PC-3 (cell line): ENCODE measurements at regions not wholly inside any gene's neighbourhood (a gene's known extent, or its start where the extent isn't known, plus 50 kb on each side); places are given as distances from the start of the nearest gene placed in this dataset.

Experiments used
- ATAC-seq: fragments of 200-7000 bp; cut with Tn5 transposase; 2 replicates; pipeline ENCODE4 v1.9.1; 2020; ENCODE audit warnings: mild to moderate bottlenecking, moderate library complexity
- BruUV-seq: library from RNA; stranded (reverse); fragments of 400-500 nt; replicated peaks from 2 replicates; lab custom pipeline; 2021; lab: Mats Ljungman, UMichigan
- CTCF ChIA-PET: fragments of 300-600 bp; sonication (Branson Sonifier 250); formaldehyde crosslinking; loops from one replicate; lab custom pipeline; 2022; ENCODE audit warnings: antibody characterized with exemption; lab: Charles Lee
- POLR2A ChIA-PET: fragments of 300-600 bp; sonication (Branson Sonifier 250); formaldehyde crosslinking; loops from one replicate; lab custom pipeline; 2022; ENCODE audit warnings: antibody characterized with exemption; ENCODE audit not compliant: unreplicated experiment; lab: Charles Lee
- DNase-seq: peaks from one replicate; pipeline ENCODE4 v3.0.0-alpha.2; 2015
- H2AFZ ChIP-seq: fragments of 300-600 bp; sonication (generic); 2 replicates; pipeline ENCODE4 v1.6.0; 2016; ENCODE audit warnings: antibody characterized with exemption, low read length
- H3F3A ChIP-seq: fragments of 300-600 bp; sonication (generic); one replicate; pipeline ENCODE4 v1.6.0; 2017; ENCODE audit warnings: antibody characterized with exemption, low read length, control low read depth, mild to moderate bottlenecking; ENCODE audit not compliant: unreplicated experiment
- H3K27ac ChIP-seq: fragments of 300-600 bp; sonication (generic); 2 replicates; pipeline ENCODE4 v1.5.1; 2016; ENCODE audit warnings: mild to moderate bottlenecking, low read length
- H3K27me3 ChIP-seq: fragments of 300-600 bp; sonication (generic); 2 replicates; pipeline ENCODE4 v1.6.1; 2016; ENCODE audit warnings: low read length, mixed read lengths
- H3K36me3 ChIP-seq: fragments of 300-600 bp; sonication (generic); 2 replicates; pipeline ENCODE4 v1.6.1; 2016; ENCODE audit warnings: low read depth, mixed run types, low read length, mixed read lengths
- H3K4me1 ChIP-seq: fragments of 300-600 bp; sonication (generic); 2 replicates; pipeline ENCODE4 v1.5.1; 2016; ENCODE audit warnings: low read length; ENCODE audit not compliant: insufficient read depth
- H3K4me2 ChIP-seq: fragments of 300-600 bp; sonication (generic); 2 replicates; pipeline ENCODE4 v1.6.0; 2016; ENCODE audit warnings: low read length
- H3K4me3 ChIP-seq: fragments of 300-600 bp; sonication (generic); 2 replicates; pipeline ENCODE4 v1.5.1; 2016; ENCODE audit warnings: mild to moderate bottlenecking, low read length, mixed read lengths
- H3K79me2 ChIP-seq: fragments of 300-600 bp; sonication (generic); 2 replicates; pipeline ENCODE4 v1.6.1; 2017; ENCODE audit warnings: low read length, mixed read lengths
- H3K9ac ChIP-seq: fragments of 300-600 bp; sonication (generic); 2 replicates; pipeline ENCODE4 v1.6.0; 2016; ENCODE audit warnings: mild to moderate bottlenecking, low read length
- H3K9me2 ChIP-seq: fragments of 300-600 bp; sonication (generic); replicated peaks from 2 replicates; pipeline ENCODE4 v1.6.1; 2016; ENCODE audit warnings: mixed run types, low read length, mixed read lengths
- H3K9me3 ChIP-seq: fragments of 300-600 bp; sonication (generic); 2 replicates; pipeline ENCODE4 v1.6.1; 2016; ENCODE audit warnings: low read length, mixed read lengths
- H4K20me1 ChIP-seq: fragments of 300-600 bp; sonication (generic); 2 replicates; pipeline ENCODE4 v1.6.1; 2016; ENCODE audit warnings: low read length, mixed read lengths
- EZH2 ChIP-seq: fragments of 300-600 bp; sonication (generic); IDR thresholded peaks from one replicate; pipeline ENCODE4 v1.6.1; 2017; ENCODE audit warnings: antibody characterized with exemption, mild to moderate bottlenecking, low read length; ENCODE audit not compliant: unreplicated experiment
- EZH2phosphoT487 ChIP-seq: fragments of 300-600 bp; sonication (generic); IDR thresholded peaks from 2 replicates; pipeline ENCODE4 v1.6.1; 2018; ENCODE audit warnings: mild to moderate bottlenecking, antibody characterized with exemption, low read length, borderline replicate concordance
- intact Hi-C: fragments of 100-400 bp; cut with micrococcal nuclease; formaldehyde crosslinking; loops from 2 replicates; pipeline ENCODE4 v1.9.0; 2023
- TF ChIP-seq, protein P1 (sequence below): fragments of 300-600 bp; sonication (generic); conservative IDR thresholded peaks from 2 replicates; pipeline ENCODE4 v1.5.1; 2017; ENCODE audit warnings: antibody characterized with exemption, low read depth, mild to moderate bottlenecking, low read length

DNA sequence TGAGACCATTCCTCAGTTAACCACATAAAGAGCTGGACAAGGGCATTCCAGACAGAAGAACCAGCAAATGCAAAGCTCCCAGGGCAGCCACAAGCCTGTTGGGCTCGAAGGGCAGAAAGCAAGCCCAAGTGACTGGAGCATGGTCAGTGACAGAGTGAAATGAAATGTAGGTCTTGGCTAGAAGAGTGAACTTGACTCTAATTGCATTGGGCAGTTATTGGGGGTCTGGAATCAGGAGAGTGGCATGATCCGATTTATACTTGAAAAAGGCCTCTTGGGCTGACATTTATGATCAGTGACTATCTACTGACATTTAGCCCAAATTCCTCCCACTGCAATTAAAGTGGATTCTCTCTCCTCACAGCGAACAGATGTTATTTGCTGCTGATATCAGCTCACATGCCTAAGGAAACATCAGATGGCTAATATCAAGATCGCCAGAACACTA lies 152.5 kb upstream of the KLF7 start:
- POLR2A ChIA-PET: no interaction called here
- Histone ChIP-seq H3K9me3 (no peaks in the 10 kb centered on the region), H3K36me3 (no peaks in the 10 kb centered on the region), H3K9me2 (no peaks in the 10 kb centered on the region), H4K20me1 (no peaks in the 10 kb centered on the region), H3K79me2 (no peaks in the 10 kb centered on the region), H3K4me2 (no peak overlapping the region), H3K9ac (no peak overlapping the region), H3K27ac (no peak overlapping the region), H3K4me3 (no peak overlapping the region), H3K4me1 (peaks cover 16% of the 10 kb centered on the region), H2AFZ (no peak overlapping the region), H3F3A (no peaks in the 10 kb centered on the region), H3K27me3 (no peaks in the 10 kb centered on the region)
- no peak for TF ChIP-seq EZH2
- no peak for TF ChIP-seq EZH2phosphoT487
- TF ChIP-seq, protein P1, sequence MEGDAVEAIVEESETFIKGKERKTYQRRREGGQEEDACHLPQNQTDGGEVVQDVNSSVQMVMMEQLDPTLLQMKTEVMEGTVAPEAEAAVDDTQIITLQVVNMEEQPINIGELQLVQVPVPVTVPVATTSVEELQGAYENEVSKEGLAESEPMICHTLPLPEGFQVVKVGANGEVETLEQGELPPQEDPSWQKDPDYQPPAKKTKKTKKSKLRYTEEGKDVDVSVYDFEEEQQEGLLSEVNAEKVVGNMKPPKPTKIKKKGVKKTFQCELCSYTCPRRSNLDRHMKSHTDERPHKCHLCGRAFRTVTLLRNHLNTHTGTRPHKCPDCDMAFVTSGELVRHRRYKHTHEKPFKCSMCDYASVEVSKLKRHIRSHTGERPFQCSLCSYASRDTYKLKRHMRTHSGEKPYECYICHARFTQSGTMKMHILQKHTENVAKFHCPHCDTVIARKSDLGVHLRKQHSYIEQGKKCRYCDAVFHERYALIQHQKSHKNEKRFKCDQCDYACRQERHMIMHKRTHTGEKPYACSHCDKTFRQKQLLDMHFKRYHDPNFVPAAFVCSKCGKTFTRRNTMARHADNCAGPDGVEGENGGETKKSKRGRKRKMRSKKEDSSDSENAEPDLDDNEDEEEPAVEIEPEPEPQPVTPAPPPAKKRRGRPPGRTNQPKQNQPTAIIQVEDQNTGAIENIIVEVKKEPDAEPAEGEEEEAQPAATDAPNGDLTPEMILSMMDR: no peak
- no TSS peak for BruUV-seq
- no peak for DNase-seq
- intact Hi-C loops: loop anchor here (5.0 kb wide), 1 partner anchor 151 kb away; the partner anchor contains the start of gene KLF7
- CTCF ChIA-PET: no interaction called here
- no peak for ATAC-seq

DNA sequence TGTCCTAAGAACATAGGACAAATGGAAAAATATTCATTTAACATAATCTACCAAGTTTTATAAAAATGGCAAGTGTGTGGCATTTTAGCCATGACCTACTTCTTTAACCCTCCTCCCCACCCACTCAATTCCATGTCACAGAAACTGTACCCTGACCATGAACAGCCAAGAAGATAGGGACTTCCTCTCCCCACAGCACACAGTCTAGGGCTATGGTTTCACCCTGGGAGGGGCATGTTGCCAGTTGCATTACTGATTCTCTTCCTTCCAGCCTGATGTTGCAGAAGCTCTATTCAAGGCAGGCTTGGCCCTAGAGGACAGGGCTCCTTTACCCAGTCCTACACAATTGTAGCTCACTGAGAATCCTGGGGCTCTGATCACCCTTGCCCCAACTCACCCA lies 153.6 kb upstream of the KLF7 start:
- intact Hi-C loops: loop anchor here (5.0 kb wide), 1 partner anchor 152 kb away; the partner anchor contains the start of gene KLF7
- POLR2A ChIA-PET: no interaction called here

More for the DNA sequence above, 153.6 kb upstream of the KLF7 start:
- BruUV-seq: no TSS peak
- H3K9me2 ChIP-seq: no peaks in the 10 kb centered on the region
- H3F3A ChIP-seq: no peaks in the 10 kb centered on the region
- no peak overlapping the region for H3K9ac ChIP-seq
- DNase-seq (no peak), ATAC-seq (no peak)
- H3K36me3 ChIP-seq: no peaks in the 10 kb centered on the region
- no peaks in the 10 kb centered on the region for H3K27me3 ChIP-seq
- no peak overlapping the region for H2AFZ ChIP-seq
- no peak overlapping the region for H3K4me3 ChIP-seq
- H4K20me1 ChIP-seq: no peaks in the 10 kb centered on the region
- H3K9me3 ChIP-seq: no peaks in the 10 kb centered on the region
- H3K4me2 ChIP-seq: no peak overlapping the region
- H3K79me2 ChIP-seq: no peaks in the 10 kb centered on the region
- CTCF ChIA-PET: no interaction called here
- TF ChIP-seq EZH2phosphoT487: no peak
- TF ChIP-seq, protein P1: no peak
- H3K4me1 ChIP-seq: peaks cover 16% of the 10 kb centered on the region
- H3K27ac ChIP-seq: no peak overlapping the region
